ENCODE measurements at regions not wholly inside any gene's neighbourhood (a gene's known extent, or its start where the extent isn't known, plus 50 kb on each side); places are given as distances from the start of the nearest gene placed in this dataset.

DNA sequence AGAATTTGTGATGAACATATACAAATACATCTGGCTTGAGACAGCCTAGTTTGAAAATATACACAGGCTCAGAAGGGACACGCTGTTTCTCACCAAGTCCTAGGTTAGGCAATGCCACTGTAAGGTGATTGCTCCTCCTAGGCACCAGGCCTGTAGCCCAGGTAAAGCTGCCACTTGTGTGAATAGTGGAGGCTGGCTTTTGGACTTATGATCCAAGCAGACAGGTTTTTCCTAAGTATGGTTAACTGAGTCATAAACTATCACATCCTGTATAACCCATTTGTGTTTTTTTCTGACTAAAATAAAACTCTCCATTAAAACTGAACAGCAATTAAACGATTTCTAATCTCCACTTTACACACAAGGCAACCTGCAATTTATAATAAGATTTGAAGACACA, 81.0 kb downstream of the SEMA4F start:
- Histone ChIP-seq H3K4me1 (ENCODE audit: control insufficient read depth, insufficient read depth, low read length, poor library complexity, severe bottlenecking) (peaks cover 8% of the 10 kb centered on the region), H3K27ac (ENCODE audit: low read depth, low read length, severe bottlenecking) (no peak overlapping the region), H3K36me3 (ENCODE audit: control insufficient read depth, insufficient read depth, low read length) (no peaks in the 10 kb centered on the region), H3K9me3 (ENCODE audit: control insufficient read depth, low read length) (no peaks in the 10 kb centered on the region), H3K4me3 (ENCODE audit: extremely low read depth, insufficient read depth, low read length, poor library complexity, severe bottlenecking) (no peak overlapping the region)
- WGBS, 2 experiments (ENCODE audit: insufficient coverage in 2 of 2) = 83% methylated on average over 1 of the region's 2 CpGs; no CpG with 5 or more reads in 1 of the 2 experiments

DNA sequence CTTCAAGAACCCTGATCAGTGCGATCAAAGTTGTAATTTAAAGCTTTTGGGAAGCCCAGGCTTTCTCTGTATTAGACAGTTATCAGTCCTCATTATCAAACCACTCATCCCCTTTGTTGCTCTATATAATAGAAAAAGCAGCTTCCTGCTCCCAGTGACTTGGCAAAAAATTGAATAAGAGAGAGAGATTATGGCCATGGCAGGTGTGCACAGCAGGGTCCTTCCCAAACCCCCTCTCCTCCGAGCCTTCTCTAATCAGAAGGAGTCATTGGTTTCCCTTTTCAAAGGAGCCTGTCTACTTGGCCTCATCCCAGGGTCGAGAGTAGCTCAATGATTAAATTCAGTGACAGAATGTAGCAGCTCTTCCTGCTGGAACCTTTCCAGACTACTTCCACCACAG, 81.5 kb downstream of the SEMA4F start:
- no peaks in the 10 kb centered on the region for H3K36me3 ChIP-seq (ENCODE audit: control insufficient read depth, insufficient read depth, low read length)
- H3K9me3 ChIP-seq (ENCODE audit: control insufficient read depth, low read length) = no peaks in the 10 kb centered on the region
- peaks cover 13% of the 10 kb centered on the region for H3K4me1 ChIP-seq (ENCODE audit: control insufficient read depth, insufficient read depth, low read length, poor library complexity, severe bottlenecking)
- H3K4me3 ChIP-seq (ENCODE audit: extremely low read depth, insufficient read depth, low read length, poor library complexity, severe bottlenecking) = no peak overlapping the region
- 75 to 77% methylated on average over 2 of the region's 3 CpGs for WGBS, 2 experiments (ENCODE audit: insufficient coverage in 2 of 2)
- H3K27ac ChIP-seq (ENCODE audit: low read depth, low read length, severe bottlenecking) = no peak overlapping the region

DNA sequence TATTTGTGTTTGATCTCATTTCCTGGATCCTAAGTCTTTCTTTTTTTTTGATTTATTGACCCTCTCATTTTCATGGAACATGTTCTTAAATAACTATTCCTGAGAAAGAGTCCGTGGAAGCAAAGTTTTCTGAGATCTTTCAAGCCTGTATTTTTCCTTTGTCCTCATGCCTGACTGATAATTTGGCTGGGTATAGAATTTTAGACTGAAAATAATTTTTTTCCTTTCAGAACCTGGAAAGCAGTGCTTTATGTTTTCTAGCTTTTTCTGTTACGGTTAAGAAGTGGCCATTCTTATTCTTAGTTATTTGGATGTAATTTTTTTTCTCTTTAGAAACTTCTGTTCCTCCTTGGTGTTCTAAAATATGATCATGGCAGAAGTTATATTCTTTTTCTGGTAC, 82.5 kb downstream of the SEMA4F start:
- WGBS, 2 experiments (ENCODE audit: insufficient coverage in 2 of 2) = no CpG with 5 or more reads among the region's 2 CpGs
- Histone ChIP-seq H3K9me3 (ENCODE audit: control insufficient read depth, low read length) (no peaks in the 10 kb centered on the region), H3K36me3 (ENCODE audit: control insufficient read depth, insufficient read depth, low read length) (no peaks in the 10 kb centered on the region), H3K4me3 (ENCODE audit: extremely low read depth, insufficient read depth, low read length, poor library complexity, severe bottlenecking) (no peak overlapping the region), H3K27ac (ENCODE audit: low read depth, low read length, severe bottlenecking) (no peak overlapping the region), H3K4me1 (ENCODE audit: control insufficient read depth, insufficient read depth, low read length, poor library complexity, severe bottlenecking) (peaks cover 20% of the 10 kb centered on the region)

DNA sequence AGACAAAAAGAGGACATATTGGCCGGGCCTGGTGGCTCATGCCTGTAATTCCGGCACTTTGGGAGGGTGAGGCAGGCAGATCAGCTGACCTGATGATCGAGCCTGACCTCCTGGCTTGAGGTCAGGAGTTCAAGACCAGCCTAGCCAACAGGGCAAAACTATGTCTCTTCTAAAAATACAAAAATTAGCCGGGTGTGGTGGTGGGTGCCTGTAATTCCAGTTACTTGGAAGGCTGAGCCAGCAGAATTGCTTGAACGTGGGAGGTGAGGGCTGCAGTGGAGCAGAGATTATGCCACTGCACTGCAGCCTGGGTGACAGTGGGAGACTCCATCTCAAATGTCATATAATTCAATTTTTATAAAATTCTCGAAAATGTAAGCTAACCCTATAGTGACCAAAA, 84.5 kb downstream of the SEMA4F start:
- H3K9me3 ChIP-seq (ENCODE audit: control insufficient read depth, low read length) = no peaks in the 10 kb centered on the region
- no peak overlapping the region for H3K27ac ChIP-seq (ENCODE audit: low read depth, low read length, severe bottlenecking)
- H3K36me3 ChIP-seq (ENCODE audit: control insufficient read depth, insufficient read depth, low read length) = no peaks in the 10 kb centered on the region
- peaks cover 25% of the 10 kb centered on the region for H3K4me1 ChIP-seq (ENCODE audit: control insufficient read depth, insufficient read depth, low read length, poor library complexity, severe bottlenecking)
- H3K4me3 ChIP-seq (ENCODE audit: extremely low read depth, insufficient read depth, low read length, poor library complexity, severe bottlenecking) = no peak overlapping the region
- 24 to 46% methylated on average over 3 to 5 of the region's 6 CpGs for WGBS, 2 experiments (ENCODE audit: insufficient coverage in 2 of 2)

DNA sequence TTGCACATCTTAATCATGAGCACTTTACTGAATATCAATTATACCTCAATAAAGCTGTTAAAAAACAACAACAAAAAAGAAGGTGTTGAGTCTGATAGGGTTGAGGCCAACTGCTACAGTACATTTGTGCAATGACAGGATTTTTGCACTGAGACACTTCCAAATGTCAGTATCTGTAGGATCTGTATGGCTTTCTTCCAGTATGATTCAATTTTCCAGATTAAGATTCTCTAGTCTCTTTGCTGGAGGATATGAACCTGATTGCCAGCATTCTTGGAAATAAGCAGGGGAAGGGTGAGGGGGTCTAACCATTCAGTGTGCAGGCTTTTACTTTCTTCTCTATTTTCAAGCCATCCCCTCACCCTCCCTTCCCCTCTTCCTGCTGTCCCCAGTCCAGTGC, 85.1 kb downstream of the SEMA4F start:
- Histone ChIP-seq H3K36me3 (ENCODE audit: control insufficient read depth, insufficient read depth, low read length) (no peaks in the 10 kb centered on the region), H3K27ac (ENCODE audit: low read depth, low read length, severe bottlenecking) (no peak overlapping the region), H3K4me1 (ENCODE audit: control insufficient read depth, insufficient read depth, low read length, poor library complexity, severe bottlenecking) (peaks cover 25% of the 10 kb centered on the region), H3K4me3 (ENCODE audit: extremely low read depth, insufficient read depth, low read length, poor library complexity, severe bottlenecking) (no peak overlapping the region), H3K9me3 (ENCODE audit: control insufficient read depth, low read length) (no peaks in the 10 kb centered on the region)

DNA sequence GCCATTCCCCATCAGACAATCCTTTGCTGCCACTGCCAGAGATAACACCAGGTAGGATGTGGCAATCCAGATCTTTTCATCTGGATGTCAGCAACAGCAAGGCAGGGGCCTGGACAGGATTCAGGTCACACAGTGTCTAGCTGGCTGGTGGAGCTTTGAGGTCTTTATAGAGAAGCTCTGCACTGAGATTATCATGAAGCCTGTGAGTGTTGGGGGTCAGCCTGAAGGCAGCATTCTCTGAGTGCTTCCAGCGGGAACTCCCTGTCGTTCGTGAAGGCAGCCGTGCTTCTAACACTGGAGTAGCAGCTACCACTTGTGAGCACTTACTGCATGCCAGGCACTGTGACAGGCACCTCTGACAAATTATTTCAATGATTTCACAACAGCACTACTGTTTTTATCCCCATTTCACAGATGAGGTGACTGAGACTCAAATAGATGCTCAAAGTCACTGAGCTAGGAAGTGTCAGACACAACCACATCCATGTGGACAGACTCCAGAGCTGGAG, 85.7 kb downstream of the SEMA4F start:
- no peak overlapping the region for H3K27ac ChIP-seq (ENCODE audit: low read depth, low read length, severe bottlenecking)
- no peak overlapping the region for H3K4me3 ChIP-seq (ENCODE audit: extremely low read depth, insufficient read depth, low read length, poor library complexity, severe bottlenecking)
- WGBS, 2 experiments (ENCODE audit: insufficient coverage in 2 of 2) = 83 to 88% methylated on average over 4 of the region's 4 CpGs
- H3K36me3 ChIP-seq (ENCODE audit: control insufficient read depth, insufficient read depth, low read length) = no peaks in the 10 kb centered on the region
- H3K9me3 ChIP-seq (ENCODE audit: control insufficient read depth, low read length) = no peaks in the 10 kb centered on the region
- H3K4me1 ChIP-seq (ENCODE audit: control insufficient read depth, insufficient read depth, low read length, poor library complexity, severe bottlenecking) = peaks cover 25% of the 10 kb centered on the region

DNA sequence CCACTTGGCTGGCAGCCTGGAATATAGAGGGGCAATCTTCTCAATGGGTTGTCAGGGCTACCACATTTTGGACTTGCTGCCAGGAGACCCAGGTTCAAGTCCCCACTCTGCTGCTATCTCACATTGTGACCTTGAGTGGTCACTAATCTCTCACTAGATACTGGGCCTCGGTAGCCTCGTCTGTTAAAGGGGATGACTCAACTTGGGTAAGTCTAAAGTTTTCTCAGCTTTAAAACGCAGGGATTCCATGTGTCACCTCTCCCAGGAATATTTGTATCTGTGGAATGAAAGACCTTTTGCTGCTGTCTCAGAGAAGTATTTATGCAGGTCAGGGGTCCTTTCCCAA, 86.3 kb downstream of the SEMA4F start:
- H3K9me3 ChIP-seq (ENCODE audit: control insufficient read depth, low read length) = no peaks in the 10 kb centered on the region
- H3K27ac ChIP-seq (ENCODE audit: low read depth, low read length, severe bottlenecking) = peak overlapping the region; percentile 75
- no peaks in the 10 kb centered on the region for H3K36me3 ChIP-seq (ENCODE audit: control insufficient read depth, insufficient read depth, low read length)
- WGBS, 2 experiments (ENCODE audit: insufficient coverage in 2 of 2) = 71 to 94% methylated on average over 3 of the region's 3 CpGs
- H3K4me1 ChIP-seq (ENCODE audit: control insufficient read depth, insufficient read depth, low read length, poor library complexity, severe bottlenecking) = peaks cover 28% of the 10 kb centered on the region
- H3K4me3 ChIP-seq (ENCODE audit: extremely low read depth, insufficient read depth, low read length, poor library complexity, severe bottlenecking) = no peak overlapping the region

DNA sequence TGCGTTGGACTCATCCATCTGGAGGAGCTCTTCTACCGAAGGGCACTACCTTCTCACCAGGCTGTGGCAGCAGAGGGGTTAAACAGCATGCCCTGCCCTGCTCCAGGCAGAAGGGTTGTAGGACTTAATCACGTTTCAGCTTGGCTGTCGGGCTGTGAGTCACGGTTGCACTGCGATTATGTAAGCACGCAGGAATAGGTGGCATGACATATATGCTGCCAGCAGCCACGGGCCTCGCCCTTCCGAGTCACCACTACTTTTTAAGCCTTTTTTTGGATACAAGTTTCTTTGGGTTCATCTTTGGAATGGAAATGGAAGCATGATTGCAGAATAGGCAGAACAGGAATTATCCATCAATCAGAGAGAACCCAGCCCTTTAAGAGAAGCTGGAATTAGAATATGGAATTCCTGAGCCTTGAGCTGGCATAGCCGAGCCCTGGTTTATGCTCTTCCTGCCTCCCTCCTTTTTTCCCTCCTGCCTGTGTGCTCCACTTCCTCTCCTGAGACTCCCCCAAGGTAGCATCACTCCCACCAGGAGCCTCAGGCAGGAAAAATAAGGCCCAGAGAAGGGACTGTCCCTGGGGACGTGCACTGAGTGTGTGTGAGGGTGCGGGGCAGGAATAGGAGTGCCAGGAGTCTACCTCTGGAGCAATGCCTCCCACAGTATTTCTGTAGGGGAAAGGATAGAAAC, 86.8 kb downstream of the SEMA4F start:
- Histone ChIP-seq H3K9me3 (ENCODE audit: control insufficient read depth, low read length) (no peaks in the 10 kb centered on the region), H3K36me3 (ENCODE audit: control insufficient read depth, insufficient read depth, low read length) (no peaks in the 10 kb centered on the region), H3K27ac (ENCODE audit: low read depth, low read length, severe bottlenecking) (peak overlapping the region; percentile 75), H3K4me3 (ENCODE audit: extremely low read depth, insufficient read depth, low read length, poor library complexity, severe bottlenecking) (no peak overlapping the region), H3K4me1 (ENCODE audit: control insufficient read depth, insufficient read depth, low read length, poor library complexity, severe bottlenecking) (peaks cover 29% of the 10 kb centered on the region)
- 31 to 37% methylated on average over 9 to 10 of the region's 13 CpGs for WGBS, 2 experiments (ENCODE audit: insufficient coverage in 2 of 2)

DNA sequence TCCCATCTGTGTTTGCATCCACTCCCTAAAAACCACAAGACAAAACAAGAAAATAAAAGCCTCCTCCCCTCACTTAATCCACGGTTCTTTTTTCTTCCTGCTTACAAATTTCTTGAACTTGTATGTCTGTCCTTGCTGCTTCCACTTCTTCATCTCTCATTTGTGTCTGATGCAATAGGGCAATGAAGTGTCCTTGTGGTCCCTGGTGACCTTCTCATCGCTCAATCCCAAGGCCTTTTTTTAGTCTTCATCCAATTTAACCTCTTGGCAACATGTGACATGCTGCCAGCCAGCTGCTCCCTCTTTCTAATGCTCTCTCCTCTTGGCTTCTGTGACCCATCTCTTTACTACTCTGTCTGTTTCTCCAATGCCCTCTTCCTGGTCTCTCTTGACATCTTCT, 87.6 kb downstream of the SEMA4F start:
- Histone ChIP-seq H3K27ac (ENCODE audit: low read depth, low read length, severe bottlenecking) (peak overlapping the region; percentile 75), H3K36me3 (ENCODE audit: control insufficient read depth, insufficient read depth, low read length) (no peaks in the 10 kb centered on the region), H3K4me1 (ENCODE audit: control insufficient read depth, insufficient read depth, low read length, poor library complexity, severe bottlenecking) (peaks cover 29% of the 10 kb centered on the region), H3K4me3 (ENCODE audit: extremely low read depth, insufficient read depth, low read length, poor library complexity, severe bottlenecking) (no peak overlapping the region), H3K9me3 (ENCODE audit: control insufficient read depth, low read length) (no peaks in the 10 kb centered on the region)
- WGBS, 2 experiments (ENCODE audit: insufficient coverage in 2 of 2) = 90 to 100% methylated on average over 2 of the region's 2 CpGs

DNA sequence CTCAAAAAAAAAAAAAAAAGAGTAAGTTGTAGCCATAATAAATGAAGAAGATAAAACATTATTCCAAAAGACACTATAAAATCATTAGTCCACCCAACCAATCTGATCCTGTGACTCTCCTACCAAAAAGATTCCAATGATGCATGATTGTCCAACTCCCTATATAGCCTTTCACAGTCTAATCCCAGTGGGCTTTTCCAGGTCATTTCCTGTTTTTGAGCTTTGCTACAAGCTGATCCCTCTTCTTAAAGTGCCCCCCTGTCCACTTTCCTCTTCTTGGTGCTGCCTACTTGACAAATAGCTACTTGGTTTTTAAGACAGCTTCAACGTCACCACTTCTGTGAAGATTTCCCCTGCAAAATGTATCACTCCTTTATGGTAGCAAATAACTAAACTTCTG, 88.4 kb downstream of the SEMA4F start:
- Histone ChIP-seq H3K9me3 (ENCODE audit: control insufficient read depth, low read length) (no peaks in the 10 kb centered on the region), H3K4me1 (ENCODE audit: control insufficient read depth, insufficient read depth, low read length, poor library complexity, severe bottlenecking) (peaks cover 29% of the 10 kb centered on the region), H3K27ac (ENCODE audit: low read depth, low read length, severe bottlenecking) (no peak overlapping the region), H3K4me3 (ENCODE audit: extremely low read depth, insufficient read depth, low read length, poor library complexity, severe bottlenecking) (no peak overlapping the region), H3K36me3 (ENCODE audit: control insufficient read depth, insufficient read depth, low read length) (no peaks in the 10 kb centered on the region)
- WGBS, 2 experiments (ENCODE audit: insufficient coverage in 2 of 2) = no CpG with 5 or more reads among the region's 1 CpG

DNA sequence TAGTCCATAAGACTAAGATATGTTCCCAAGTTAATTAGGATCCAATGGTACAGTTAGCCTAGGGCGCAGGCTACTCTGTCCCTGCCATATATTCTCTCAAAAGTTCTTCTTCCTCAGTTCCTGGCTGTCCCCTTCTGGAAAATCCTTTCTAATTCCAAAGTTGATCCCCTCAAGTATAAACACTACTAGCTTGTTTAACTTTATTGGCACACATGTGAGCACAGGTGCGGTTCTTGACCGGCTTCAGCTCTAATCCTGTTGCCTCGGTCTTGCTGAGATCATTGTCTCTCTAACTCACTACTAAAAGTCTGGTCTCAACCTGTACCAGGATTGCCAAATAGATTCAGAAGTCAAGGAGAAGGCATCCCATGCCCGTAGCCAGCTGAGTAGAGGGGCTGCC, 89.0 kb downstream of the SEMA4F start:
- Histone ChIP-seq H3K4me3 (ENCODE audit: extremely low read depth, insufficient read depth, low read length, poor library complexity, severe bottlenecking) (no peak overlapping the region), H3K9me3 (ENCODE audit: control insufficient read depth, low read length) (no peaks in the 10 kb centered on the region), H3K4me1 (ENCODE audit: control insufficient read depth, insufficient read depth, low read length, poor library complexity, severe bottlenecking) (peaks cover 29% of the 10 kb centered on the region), H3K27ac (ENCODE audit: low read depth, low read length, severe bottlenecking) (no peak overlapping the region), H3K36me3 (ENCODE audit: control insufficient read depth, insufficient read depth, low read length) (no peaks in the 10 kb centered on the region)
- WGBS, 2 experiments (ENCODE audit: insufficient coverage in 2 of 2) = 69 to 97% methylated on average over 4 to 5 of the region's 5 CpGs
